SK-N-SH (cell line): ENCODE measurements at regions not wholly inside any gene's neighbourhood (a gene's known extent, or its start where the extent isn't known, plus 50 kb on each side); places are given as distances from the start of the nearest gene placed in this dataset.

Experiments used
- EP300 ChIP-seq, 2 experiments: IDR thresholded peaks; 2 replicates each; pipeline versions ENCODE4 v1.4.0 to v1.6.1; 2012; ENCODE audit warnings: borderline replicate concordance in 1 of 2, low read depth in 1 of 2, low read length in 1 of 2
- EZH2phosphoT487 ChIP-seq: fragments of 200-600 bp; sonication (generic); IDR thresholded peaks from 2 replicates; pipeline ENCODE4 v1.6.1; 2017; ENCODE audit warnings: low read depth, mixed run types, mild to moderate bottlenecking, antibody characterized with exemption, moderate library complexity, borderline replicate concordance
- GATA2 ChIP-seq: sonication (generic); formaldehyde crosslinking; IDR thresholded peaks from 2 replicates; pipeline ENCODE4 v1.5.0; 2020; ENCODE audit warnings: mild to moderate bottlenecking, missing genetic modification reagents
- NFIC ChIP-seq: IDR thresholded peaks from 2 replicates; pipeline ENCODE4 v1.4.0; 2012; ENCODE audit warnings: borderline replicate concordance
- POLR2AphosphoS5 ChIP-seq: IDR thresholded peaks from 2 replicates; pipeline ENCODE4 v1.6.1; 2012; ENCODE audit warnings: low read depth, low read length
- RAD21 ChIP-seq: IDR thresholded peaks from 2 replicates; pipeline ENCODE4 v1.6.1; 2012; ENCODE audit warnings: mild to moderate bottlenecking, low read length
- RFX5 ChIP-seq: IDR thresholded peaks from 2 replicates; pipeline ENCODE4 v1.6.1; 2012; ENCODE audit warnings: mild to moderate bottlenecking, improper control_type of control experiment, low read length
- TAF1 ChIP-seq: IDR thresholded peaks from 2 replicates; pipeline ENCODE4 v1.6.1; 2012; ENCODE audit warnings: low read depth, mild to moderate bottlenecking, low read length, moderate library complexity, borderline replicate concordance
- YY1 ChIP-seq: IDR thresholded peaks from 2 replicates; pipeline ENCODE4 v1.4.0; 2012; ENCODE audit warnings: low read depth, mild to moderate bottlenecking
- TF ChIP-seq, protein P1 (sequence below): fragments of 200-600 bp; sonication (generic); IDR thresholded peaks from 2 replicates; pipeline ENCODE4 v1.6.1; 2017; ENCODE audit warnings: antibody characterized with exemption, mild to moderate bottlenecking, moderate library complexity
- TF ChIP-seq, protein P2 (sequence below): IDR thresholded peaks from 2 replicates; pipeline ENCODE4 v1.4.0; 2012; ENCODE audit warnings: low read depth, borderline replicate concordance
- TF ChIP-seq, protein P3 (sequence below): IDR thresholded peaks from 2 replicates; pipeline ENCODE4 v1.4.0; 2012; ENCODE audit warnings: low read depth

DNA sequence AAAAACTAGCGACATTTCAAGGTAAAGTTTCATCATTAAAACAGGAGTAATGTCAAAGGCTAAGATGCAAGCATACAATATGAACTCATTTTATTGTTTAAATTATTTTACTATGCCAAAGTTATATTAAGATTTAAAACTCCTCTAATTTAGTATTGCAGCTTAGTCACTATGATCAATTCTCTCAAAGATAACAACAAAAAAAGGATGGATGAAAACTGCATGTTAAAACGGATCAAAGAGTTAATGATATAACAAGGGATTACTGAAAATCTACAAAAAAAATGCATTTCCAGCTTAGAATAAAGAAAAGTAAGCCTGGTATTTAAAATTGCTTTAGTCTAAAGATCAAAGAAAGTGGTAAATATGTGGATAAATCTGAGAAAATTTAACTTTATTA is 587.8 kb upstream of the PCDH20 start:
- TF ChIP-seq, protein P1, sequence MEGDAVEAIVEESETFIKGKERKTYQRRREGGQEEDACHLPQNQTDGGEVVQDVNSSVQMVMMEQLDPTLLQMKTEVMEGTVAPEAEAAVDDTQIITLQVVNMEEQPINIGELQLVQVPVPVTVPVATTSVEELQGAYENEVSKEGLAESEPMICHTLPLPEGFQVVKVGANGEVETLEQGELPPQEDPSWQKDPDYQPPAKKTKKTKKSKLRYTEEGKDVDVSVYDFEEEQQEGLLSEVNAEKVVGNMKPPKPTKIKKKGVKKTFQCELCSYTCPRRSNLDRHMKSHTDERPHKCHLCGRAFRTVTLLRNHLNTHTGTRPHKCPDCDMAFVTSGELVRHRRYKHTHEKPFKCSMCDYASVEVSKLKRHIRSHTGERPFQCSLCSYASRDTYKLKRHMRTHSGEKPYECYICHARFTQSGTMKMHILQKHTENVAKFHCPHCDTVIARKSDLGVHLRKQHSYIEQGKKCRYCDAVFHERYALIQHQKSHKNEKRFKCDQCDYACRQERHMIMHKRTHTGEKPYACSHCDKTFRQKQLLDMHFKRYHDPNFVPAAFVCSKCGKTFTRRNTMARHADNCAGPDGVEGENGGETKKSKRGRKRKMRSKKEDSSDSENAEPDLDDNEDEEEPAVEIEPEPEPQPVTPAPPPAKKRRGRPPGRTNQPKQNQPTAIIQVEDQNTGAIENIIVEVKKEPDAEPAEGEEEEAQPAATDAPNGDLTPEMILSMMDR: no peak
- TF ChIP-seq RFX5 (no peak), EP300 (IDR thresholded peaks at IDR 0.05; ENCODE audit: borderline replicate concordance in 1 of 2, low read depth in 1 of 2, low read length in 1 of 2) (no peak), TAF1 (no peak), POLR2AphosphoS5 (no peak), YY1 (no peak), EZH2phosphoT487 (no peak), RAD21 (no peak), NFIC (no peak), GATA2 (CRISPR knock-in tag) (no peak)
- TF ChIP-seq, protein P2, sequence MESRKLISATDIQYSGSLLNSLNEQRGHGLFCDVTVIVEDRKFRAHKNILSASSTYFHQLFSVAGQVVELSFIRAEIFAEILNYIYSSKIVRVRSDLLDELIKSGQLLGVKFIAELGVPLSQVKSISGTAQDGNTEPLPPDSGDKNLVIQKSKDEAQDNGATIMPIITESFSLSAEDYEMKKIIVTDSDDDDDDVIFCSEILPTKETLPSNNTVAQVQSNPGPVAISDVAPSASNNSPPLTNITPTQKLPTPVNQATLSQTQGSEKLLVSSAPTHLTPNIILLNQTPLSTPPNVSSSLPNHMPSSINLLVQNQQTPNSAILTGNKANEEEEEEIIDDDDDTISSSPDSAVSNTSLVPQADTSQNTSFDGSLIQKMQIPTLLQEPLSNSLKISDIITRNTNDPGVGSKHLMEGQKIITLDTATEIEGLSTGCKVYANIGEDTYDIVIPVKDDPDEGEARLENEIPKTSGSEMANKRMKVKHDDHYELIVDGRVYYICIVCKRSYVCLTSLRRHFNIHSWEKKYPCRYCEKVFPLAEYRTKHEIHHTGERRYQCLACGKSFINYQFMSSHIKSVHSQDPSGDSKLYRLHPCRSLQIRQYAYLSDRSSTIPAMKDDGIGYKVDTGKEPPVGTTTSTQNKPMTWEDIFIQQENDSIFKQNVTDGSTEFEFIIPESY: no peak
- TF ChIP-seq, protein P3, sequence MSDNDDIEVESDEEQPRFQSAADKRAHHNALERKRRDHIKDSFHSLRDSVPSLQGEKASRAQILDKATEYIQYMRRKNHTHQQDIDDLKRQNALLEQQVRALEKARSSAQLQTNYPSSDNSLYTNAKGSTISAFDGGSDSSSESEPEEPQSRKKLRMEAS: no peak
